ENCODE measurements at regions not wholly inside any gene's neighbourhood (a gene's known extent, or its start where the extent isn't known, plus 50 kb on each side); places are given as distances from the start of the nearest gene placed in this dataset.

DNA sequence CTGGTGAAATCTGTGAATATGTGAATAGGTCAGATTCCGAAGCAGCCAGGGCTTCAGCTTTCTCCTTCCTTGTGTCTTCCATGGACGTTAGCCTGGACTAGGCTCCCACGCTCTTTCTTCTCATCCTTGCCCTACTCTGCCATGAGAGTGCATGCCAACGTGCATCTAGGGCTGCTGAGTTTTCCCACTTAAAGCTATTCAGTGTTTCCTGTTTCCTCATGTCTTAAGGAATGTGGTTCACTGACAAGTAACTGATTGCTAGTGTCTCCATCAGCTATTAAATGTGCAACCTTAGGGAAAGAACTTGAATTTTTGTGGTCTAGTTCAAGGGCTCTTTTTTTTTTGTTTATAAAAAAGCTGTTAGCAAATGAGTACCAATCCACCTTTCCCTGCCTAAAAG, 642.3 kb upstream of the LINC00305 start:
- H3K27ac ChIP-seq, result no peak overlapping the region
- TF ChIP-seq ZFX (IDR thresholded peaks at IDR 0.05), result no peak
- TF ChIP-seq, protein P1, sequence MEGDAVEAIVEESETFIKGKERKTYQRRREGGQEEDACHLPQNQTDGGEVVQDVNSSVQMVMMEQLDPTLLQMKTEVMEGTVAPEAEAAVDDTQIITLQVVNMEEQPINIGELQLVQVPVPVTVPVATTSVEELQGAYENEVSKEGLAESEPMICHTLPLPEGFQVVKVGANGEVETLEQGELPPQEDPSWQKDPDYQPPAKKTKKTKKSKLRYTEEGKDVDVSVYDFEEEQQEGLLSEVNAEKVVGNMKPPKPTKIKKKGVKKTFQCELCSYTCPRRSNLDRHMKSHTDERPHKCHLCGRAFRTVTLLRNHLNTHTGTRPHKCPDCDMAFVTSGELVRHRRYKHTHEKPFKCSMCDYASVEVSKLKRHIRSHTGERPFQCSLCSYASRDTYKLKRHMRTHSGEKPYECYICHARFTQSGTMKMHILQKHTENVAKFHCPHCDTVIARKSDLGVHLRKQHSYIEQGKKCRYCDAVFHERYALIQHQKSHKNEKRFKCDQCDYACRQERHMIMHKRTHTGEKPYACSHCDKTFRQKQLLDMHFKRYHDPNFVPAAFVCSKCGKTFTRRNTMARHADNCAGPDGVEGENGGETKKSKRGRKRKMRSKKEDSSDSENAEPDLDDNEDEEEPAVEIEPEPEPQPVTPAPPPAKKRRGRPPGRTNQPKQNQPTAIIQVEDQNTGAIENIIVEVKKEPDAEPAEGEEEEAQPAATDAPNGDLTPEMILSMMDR (conservative IDR thresholded peaks at IDR 0.05), result no peak

DNA sequence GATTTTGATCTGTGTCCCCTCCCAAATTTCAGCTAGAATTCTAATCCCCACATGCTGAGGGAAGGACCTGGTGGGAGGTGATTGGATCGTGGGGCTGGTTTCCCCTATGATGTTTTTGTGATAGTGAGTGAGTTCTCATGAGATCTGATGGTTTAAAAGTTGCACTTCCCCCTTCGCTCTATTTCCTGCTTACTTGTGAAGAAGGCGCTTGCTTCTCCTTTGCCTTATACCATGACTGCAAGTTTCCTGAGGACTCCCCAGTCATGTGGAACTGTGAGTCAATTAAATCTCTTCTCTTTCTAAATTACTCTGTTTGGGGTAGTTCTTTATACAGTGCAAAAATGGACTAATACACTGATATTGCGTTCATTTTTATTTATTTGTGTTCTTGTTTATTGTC, 636.8 kb upstream of the LINC00305 start:
- no peak overlapping the region for H3K27ac ChIP-seq
- TF ChIP-seq, protein P1 (conservative IDR thresholded peaks at IDR 0.05), result no peak
- TF ChIP-seq ZFX (IDR thresholded peaks at IDR 0.05), result no peak

DNA sequence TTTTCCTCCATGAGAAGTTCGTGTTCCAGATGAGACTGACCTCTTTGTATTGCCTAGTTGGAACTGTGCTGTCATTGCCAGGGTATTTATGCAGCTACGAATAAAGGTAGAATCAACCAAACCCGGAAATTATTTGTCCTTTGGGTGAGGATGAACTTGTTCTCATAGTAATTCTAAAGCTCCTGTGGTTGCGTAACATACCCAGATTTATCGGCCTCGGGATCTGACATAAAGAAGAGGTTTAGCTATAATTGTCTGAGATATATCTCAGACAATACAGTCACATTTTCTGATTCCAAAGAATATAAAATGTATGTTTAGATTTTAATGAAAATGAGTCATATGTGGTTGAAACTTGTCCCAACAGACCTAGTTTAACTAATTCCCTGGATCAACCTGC, 628.7 kb upstream of the LINC00305 start:
- no peak overlapping the region for H3K27ac ChIP-seq
- TF ChIP-seq, protein P1 (conservative IDR thresholded peaks at IDR 0.05), result no peak
- no peak for TF ChIP-seq ZFX (IDR thresholded peaks at IDR 0.05)

DNA sequence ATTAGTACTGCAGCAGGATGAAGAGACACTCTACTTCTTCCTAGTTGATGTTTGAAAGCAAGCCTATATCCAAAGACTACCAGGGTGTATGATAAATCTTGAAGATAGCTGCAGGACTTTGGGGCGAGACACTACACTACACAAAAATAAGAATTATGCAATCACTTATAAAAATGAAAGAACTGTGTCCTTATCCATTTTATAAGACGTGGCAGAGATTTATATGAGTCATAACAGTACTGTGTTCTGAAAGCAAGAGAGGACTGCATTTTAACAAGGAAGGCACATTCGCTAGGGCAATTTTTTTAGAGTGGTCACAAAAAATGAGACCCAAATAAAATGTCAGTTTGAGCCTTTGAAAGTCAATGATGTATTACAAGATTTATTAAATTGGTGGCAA, 617.0 kb upstream of the LINC00305 start:
- no peak for TF ChIP-seq ZFX (IDR thresholded peaks at IDR 0.05)
- TF ChIP-seq, protein P1 (conservative IDR thresholded peaks at IDR 0.05), result no peak
- no peak overlapping the region for H3K27ac ChIP-seq

DNA sequence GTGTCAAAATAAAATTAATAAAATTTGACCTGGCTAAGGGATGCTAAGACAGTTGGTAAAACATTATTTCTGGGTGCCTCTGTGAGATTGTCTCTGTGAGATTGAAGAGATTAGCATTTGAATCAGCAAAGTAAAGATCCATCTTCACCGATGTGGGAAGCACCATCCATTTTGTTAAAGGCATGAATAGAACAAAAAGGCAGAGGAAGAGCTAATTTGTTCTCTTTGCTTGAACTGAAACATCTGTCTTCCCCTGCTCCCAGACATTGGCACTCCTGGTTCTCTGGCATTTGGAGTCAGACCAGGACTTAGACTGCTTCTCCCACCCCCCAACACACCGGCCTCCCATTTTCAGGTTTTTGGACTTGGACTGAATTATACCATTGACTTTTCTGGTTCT, 603.8 kb upstream of the LINC00305 start:
- H3K27ac ChIP-seq, result no peak overlapping the region
- TF ChIP-seq, protein P1 (conservative IDR thresholded peaks at IDR 0.05), result no peak

DNA sequence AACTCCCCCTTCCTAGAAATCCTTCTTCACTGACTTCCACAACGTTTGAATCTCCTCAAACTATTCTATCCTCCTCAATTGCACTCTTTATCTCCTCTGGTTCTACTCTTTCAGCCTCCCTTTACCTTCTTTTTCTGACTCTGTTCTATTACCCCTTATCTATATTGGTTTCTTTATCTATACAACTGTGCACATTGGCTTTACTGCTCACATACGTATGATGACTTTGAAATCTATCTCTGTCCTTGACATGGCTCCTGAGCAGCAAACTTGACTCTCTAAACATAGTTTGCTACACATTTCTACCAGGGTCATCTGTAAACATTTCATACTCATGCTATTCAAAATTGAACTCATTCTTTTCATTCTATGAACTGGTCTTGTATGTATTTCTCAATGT, 601.0 kb upstream of the LINC00305 start:
- no peak overlapping the region for H3K27ac ChIP-seq
- TF ChIP-seq ZFX (IDR thresholded peaks at IDR 0.05), result no peak
- TF ChIP-seq, protein P1 (conservative IDR thresholded peaks at IDR 0.05), result no peak

DNA sequence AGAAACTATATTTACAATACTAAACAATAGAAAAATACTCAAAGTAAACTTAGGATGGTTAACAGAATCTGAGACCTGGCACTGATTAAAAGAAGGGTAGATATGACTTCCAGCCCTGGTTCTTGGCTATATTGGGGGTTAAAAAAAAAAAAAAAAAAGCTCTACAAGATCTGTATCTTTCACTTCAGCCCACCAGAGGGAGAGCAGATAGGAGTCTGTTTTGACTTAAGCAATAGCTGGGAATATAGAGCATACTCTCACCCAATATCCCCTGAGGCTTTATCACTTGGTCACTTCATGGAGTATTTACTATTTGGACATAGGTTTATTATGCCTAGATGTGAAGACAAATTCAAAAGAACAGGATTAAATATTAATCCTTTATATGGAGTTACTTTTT, 598.9 kb upstream of the LINC00305 start:
- no peak overlapping the region for H3K27ac ChIP-seq
- TF ChIP-seq, protein P1 (conservative IDR thresholded peaks at IDR 0.05), result no peak
- TF ChIP-seq ZFX (IDR thresholded peaks at IDR 0.05), result no peak
